NB4 (cell line): ENCODE measurements at regions not wholly inside any gene's neighbourhood (a gene's known extent, or its start where the extent isn't known, plus 50 kb on each side); places are given as distances from the start of the nearest gene placed in this dataset.

ENCODE experiments used
- CTCF ChIP-seq: IDR thresholded peaks from one replicate; pipeline ENCODE4 v1.5.1; 2012; ENCODE audit warnings: low read depth, low read length
- MAX ChIP-seq: IDR thresholded peaks from 2 replicates; pipeline ENCODE4 v1.6.1; 2011; ENCODE audit warnings: low read depth, low read length
- POLR2A ChIP-seq: IDR thresholded peaks from 2 replicates; pipeline ENCODE4 v1.6.1; 2011; ENCODE audit warnings: mild to moderate bottlenecking; ENCODE audit not compliant: insufficient read length; ENCODE audit errors: extremely low read depth

DNA sequence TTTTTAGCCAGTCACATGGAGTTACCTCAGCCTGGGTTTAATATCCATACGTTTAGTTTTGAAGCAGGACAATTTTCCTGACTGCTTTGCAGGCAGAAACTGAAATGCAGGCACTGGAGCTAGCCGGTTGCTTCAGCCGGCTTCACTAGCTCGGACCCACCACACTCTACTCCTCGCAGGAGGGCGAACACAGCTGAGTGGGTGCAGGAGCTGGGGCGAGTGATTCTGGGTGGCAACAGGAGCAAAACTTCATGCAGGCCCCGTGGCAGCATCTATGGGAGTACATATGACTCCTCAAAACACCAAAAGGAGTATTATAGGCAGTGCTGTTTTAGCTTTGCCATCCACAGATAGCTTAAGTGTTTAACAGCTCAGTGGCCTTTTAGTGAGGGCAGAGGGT is 1211.8 kb upstream of the NUDT12 start:
- no peak for TF ChIP-seq CTCF
- TF ChIP-seq POLR2A: no peak
- TF ChIP-seq MAX: no peak
